Stimulated activated CD4-positive, alpha-beta T cell treated with anti-CD3 and anti-CD28 coated beads, Interleukin-2, amount 100 ng/mL, for 4 hours (primary cell): ENCODE measurements at regions not wholly inside any gene's neighbourhood (a gene's known extent, or its start where the extent isn't known, plus 50 kb on each side); places are given as distances from the start of the nearest gene placed in this dataset.
"Not testable (repeated sequence)": the region's sequence is repeated elsewhere in the genome, so short reads cannot be mapped to it uniquely, and the experiment has no call there.

Experiments
- DNase-seq: peaks from one replicate; pipeline ENCODE4 v3.0.0-alpha.2; 2020; ENCODE audit warnings: low read depth

DNA sequence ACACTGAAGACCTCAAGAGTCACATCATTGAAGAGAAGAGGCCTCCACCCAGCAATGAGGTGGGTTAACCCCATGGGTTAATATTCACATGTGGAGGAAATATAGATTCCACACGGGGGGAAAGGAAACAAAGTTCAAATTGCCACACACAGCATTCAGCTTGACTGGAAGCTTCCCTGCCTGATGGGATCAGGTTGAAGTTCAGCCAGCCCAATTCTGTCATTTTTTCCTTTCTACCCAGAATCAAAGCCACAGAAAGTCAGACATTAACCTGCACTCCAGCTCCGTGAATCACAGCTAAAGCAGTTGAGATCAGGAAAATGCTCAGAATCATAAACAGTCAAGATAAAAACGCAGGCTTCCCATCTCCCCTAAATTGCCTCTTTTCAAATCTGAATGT, 208.7 kb upstream of the OBI1 start:
- DNase-seq, result no peak

DNA sequence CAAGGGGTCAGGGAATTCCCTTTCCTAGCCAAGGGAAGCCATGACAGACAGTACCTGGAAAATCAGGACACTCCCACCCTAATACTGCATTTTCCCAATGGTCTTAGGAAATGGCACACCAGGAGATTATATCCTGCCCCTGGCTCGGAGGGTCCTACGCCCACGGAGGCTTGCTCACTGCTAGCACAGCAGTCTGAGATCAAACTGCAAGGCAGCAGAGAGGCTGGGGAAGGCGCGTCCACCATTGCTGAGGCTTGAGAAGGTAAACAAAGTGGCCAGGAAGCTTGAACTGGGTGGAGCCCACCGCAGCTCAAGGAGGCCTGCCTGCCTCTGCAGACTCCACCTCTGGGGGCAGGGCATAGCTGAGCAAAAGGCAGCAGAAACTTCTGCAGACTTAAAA, 207.1 kb upstream of the OBI1 start:
- DNase-seq, result not testable (repeated sequence)

DNA sequence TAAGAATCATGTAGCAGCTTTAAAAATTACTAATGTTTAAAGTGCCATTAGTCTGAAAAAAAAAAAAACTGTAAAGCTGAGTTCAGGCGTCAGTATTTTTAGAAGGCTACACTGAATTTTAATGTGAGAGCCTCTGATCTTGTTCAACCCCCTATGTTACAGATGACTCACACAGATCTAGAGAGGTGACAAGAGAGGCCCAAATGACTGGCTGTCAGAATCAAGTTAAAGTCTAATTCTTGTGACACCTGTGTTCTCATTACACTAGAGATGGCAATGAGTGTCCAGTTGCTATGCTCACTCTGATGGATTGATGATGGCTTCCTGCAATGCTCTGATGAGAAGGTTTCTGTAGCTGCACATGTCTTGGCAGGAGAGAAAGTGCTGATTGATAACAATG, 203.5 kb upstream of the OBI1 start:
- DNase-seq, result no peak

GRCh38 chr13:78852709-78853108, 193.8 kb upstream of the OBI1 start:
- no peak for DNase-seq

DNA sequence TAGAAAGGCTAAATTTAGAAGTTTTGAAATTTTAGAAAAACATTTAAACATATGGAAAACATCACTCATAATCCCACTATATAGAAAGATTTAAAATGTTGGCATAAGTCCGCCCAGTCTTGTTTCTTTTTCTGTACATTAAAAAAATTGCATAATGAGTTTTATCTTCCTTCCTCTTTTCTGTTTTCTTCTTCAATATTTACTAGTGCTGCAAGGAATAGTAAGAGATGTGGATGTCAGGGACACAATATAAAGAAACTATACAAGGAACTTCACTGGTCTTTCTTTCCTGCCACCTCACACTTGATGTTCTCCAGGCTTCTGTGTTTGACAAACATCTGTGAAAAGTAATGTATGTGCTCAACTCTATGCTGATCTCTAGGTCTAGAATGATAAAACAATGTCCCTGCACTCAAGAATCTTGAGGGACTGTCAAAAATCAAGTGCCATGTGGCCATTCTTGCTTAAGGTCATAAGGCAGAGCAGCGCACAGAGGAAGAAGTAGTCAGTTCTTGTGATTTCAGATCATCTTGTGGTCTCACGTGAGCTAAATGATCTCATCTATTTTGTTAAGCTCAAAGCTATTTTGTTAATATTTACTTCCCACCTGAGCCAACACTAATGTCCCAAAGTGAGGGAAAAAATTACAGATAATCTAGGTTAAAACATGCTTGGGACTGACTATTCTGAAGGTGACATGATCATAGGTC, 186.9 kb upstream of the OBI1 start:
- no peak for DNase-seq

GRCh38 chr13:78844106-78844505, 185.2 kb upstream of the OBI1 start:
- no peak for DNase-seq

DNA sequence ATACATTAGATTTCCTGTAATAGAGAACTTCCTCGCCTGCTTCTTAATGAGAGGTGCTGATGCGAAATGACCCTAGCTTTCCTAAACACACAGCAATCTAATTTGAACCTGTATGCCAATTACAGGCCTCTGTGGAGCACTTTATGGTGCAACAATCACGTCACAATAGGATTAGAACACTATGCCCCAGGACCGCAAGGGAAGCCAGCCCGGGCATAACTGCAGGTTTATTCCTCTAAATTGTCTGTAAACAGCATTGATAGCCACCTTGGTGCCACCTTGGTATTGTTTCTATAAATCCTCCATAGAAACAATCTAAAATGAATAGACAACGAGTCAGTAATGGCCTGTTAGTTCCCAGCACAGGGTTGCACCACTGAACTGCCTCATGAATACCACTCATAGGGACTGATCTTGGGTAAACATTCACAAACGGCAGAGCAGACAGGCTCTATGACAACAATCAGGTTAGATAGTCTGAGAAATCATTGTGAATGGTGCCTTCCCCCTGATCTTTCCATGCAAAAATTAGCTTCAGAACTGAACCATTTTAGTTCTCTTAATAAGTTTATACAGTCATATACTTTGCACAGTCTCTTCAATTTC, 182.5 kb upstream of the OBI1 start:
- no peak for DNase-seq

DNA sequence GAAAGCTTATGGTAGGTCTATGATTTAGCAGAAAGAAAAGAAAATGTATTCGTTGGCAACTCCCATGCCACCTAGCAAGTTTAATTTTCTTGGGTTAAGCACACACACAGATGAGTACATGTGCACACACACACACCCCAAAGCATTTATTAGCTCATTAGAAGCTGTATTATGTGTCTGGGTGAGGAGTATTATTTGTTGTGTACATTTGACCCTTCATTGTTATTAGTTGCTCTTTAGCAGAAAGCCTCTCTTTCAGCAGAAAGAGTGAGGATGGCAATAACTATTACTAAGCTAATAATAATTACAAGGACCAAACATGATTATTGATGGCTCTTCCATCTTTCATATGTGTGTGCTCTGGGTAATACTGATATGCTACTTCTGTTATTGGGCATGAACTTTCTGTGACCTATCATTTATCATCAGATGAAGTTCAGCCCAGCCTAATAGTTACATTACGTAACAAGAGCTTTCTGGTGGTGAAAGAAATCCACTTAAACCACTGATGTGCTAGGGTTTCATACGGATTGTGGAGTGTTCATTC, 177.4 kb upstream of the OBI1 start:
- no peak for DNase-seq

DNA sequence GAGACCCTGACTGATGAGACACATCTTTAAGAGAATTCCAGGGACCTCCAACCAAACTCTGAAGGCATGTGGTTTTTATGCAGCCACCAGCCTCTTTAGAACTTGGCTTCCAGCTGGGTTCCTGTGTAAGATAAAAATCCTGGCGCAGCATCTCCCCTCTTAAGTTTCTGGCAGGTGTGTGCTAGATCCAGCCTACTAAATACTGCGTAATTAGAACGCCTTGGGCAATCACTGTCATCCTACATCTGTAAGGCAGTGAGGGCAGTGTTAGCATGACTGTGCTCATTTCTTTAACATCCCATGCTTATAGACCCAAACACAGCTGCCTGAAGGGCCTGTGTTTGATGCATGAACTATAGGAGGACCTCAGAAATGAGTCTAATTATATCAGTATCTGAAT, 173.5 kb upstream of the OBI1 start:
- no peak for DNase-seq

- DNase-seq, result no peak
These were observed 171.6 kb upstream of the OBI1 start for GRCh38 chr13:78830508-78830907.

GRCh38 chr13:78829821-78830220, 170.9 kb upstream of the OBI1 start:
- no peak for DNase-seq

- DNase-seq, result no peak
These were observed 168.5 kb upstream of the OBI1 start for GRCh38 chr13:78827471-78827870.

DNA sequence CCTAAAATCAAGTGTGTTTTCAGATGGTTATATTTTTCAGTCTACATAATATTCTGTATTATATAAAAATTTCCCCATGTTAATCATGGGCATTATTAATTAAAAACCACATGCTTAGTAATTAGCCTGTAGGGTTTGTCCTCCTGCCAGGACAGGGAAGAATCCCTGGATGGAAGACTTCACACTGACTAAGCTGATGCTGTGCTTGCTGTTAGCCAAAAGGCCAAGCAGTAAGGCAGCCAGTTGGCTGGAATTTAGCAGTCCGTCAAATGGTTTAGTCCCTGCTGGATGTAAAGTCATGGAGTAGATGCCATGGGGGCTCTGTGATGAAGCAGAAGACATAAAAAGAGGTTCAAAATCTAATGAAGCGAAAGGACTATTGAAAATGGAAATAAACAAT, 168.0 kb upstream of the OBI1 start:
- DNase-seq, result no peak

DNA sequence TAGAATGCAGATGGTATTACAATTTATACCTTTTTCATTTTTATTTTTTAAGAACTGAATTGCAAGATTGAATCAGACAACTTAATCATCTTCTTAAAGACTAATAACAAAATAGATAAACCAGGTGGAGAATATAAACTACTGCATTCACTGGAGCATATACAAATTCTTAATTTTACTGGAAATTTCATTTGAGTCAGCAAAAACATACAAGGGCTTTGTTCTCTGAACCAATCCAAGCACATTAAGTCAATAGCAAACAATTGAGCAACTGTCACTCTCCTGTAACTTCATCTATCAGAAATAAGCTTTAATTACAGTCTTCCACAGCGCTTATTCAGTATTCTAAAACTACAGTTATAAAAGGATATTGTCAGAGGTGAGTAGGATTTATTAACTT, 167.4 kb upstream of the OBI1 start:
- DNase-seq, result no peak

GRCh38 chr13:78820541-78820940, 161.6 kb upstream of the OBI1 start:
- no peak for DNase-seq

DNA sequence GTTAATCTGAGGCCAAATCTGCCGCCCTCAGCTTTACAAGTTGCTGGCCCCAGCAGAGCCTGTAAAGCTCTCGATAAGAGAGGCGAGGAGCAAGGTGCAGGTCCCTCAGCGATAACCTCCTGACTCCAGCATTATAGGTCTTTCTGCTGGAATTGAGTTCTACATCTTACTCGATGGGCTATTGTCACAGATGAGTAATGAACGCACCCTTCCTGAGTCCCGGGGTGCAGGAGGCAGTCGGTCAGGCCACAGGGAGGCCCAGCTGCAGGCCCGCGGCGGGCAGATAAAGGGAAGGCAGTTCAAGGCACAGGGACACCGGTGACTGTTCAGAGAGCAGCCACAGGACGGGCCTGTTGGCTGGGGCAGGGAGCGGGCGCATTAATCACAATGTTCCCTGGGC, 157.6 kb upstream of the OBI1 start:
- no peak for DNase-seq

DNA sequence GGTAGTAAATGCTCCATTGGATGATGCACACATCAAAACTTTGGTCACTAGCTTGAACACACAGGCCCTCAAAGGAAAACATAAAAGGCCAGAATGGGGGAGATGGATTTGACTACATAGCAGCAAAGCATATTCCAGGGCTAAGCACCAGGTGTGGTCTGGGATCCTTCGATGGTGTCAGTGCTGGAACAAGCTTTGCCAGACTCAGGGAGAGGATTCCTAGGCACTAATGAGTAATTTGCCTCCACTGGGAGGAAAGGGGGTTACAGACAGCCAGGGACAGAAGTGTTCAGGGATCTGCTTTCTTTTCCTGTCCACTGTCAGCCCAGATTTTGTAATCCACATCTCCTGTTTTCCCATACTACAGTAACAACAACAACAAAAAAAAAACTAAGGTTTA, 157.2 kb upstream of the OBI1 start:
- DNase-seq, result no peak

- no peak for DNase-seq
These were observed 147.5 kb upstream of the OBI1 start for GRCh38 chr13:78806457-78806856.

DNA sequence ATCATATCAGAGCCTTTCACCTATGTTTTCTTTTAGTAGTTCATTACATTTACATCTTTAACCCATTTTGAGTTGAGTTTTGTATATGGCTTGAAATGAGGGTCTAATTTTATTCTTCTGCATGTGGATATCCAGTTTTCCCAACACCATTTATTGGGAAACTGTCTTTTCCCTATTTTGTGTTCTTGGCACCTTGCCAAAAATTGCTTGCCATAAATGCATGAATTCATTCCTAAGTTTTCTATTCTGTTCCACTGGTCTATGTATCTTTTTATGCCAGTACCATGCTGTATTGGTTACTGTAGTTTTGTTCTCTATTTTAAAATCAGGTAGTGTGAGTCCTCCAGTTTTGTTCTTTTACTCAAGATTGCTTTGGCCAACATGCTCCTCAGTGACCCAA, 144.0 kb upstream of the OBI1 start:
- no peak for DNase-seq

DNA sequence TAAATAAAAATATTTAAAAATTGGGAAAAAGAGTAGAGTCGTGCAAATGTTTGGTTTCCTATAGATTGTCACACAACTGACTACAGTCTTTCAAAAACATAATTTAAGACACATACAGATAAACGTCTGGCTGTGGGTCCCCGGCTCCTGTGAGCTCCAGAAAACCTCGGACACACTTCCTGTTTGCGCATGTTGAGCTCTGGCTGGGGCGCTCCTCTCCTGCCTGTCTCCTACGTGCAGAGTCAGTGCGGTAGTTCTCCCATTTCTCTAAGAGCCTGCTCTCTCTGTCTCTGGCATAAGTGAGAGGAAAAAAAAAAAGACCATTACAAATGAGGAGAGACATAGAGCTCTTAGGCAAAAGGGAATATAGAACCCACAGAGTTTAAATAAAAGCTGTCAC, 128.2 kb upstream of the OBI1 start:
- no peak for DNase-seq

DNA sequence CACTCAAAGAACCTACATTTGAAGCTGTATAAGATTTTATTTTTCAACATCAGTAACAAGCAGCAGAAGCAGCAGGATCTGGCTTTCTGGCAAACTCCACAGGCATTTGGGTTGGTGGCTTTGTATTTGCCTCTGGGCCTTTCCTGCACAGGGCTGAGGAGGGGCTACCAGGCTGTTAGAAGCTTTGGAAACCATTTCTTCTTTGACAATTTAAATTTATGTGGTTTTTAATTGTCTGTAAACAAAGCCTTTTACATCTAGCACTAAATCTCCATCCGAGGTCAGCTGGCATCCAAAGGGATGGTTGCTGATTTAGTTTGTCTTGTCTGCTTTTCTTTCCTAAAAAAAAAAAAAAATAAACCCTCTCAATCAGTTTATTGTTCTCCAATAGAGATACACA, 127.5 kb upstream of the OBI1 start:
- DNase-seq, result no peak

DNA sequence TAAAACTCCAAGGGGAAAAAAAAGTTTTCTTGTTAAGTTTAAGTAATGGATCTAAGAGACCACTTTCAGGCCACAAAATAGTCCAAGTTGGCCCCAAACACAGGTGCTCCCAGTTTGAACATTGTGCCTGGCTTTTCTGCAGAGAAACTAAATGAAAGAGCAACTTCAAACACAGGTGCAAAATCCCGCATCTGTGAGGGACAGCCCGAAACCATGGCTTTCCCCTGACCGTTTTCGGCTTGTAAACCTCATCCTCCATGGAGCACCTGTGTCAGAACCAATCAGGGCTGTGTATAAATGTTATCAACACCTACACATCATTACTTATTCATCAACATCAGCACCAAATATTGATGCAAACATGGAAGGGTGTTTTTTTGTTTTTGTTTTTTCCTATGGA, 126.8 kb upstream of the OBI1 start:
- DNase-seq, result no peak

DNA sequence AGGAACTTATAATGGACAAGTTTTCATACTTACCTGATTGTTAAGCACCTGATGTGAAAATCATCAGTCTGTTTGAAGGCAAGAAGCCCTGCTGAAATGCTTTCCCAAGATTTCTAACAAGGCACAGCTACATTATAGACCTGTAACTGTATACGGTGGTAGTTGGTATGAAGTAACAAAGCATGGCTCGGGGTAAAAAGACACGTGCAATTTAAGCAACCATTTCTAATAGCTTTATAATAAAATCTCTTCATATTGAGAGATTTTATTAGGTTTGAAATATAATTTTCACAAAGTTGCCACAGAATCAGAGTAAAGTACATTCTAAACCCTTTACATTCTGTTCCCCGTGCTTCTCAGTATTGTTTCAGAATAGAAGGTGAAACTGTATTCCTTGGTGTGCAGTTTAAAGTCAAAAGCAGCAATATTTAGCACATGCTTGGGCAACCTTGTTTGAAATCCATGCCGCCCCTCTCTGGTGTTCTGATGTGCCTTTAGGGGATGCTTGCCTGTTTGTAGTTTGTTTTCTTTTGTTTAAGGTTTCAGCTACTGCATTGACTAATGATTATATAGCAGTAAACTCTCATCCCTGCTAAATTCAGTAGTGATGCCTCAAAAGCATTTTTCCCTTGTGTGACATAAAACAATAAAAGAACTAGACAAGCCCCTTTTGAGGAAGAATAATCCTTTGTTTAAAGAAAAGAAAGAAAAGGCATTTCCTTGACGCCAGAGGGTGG, 125.2 kb upstream of the OBI1 start:
- no peak for DNase-seq
